ENCODE measurements at regions not wholly inside any gene's neighbourhood (a gene's known extent, or its start where the extent isn't known, plus 50 kb on each side); places are given as distances from the start of the nearest gene placed in this dataset.

- no peak for TF ChIP-seq CTCF (conservative IDR thresholded peaks at IDR 0.05; ENCODE audit: low read depth, low read length)
- TF ChIP-seq RCOR1 (IDR thresholded peaks at IDR 0.05; ENCODE audit: insufficient replicate concordance, low read length): no peak
- TF ChIP-seq POLR2A (IDR thresholded peaks at IDR 0.05; ENCODE audit: low read depth, low read length): no peak
- TF ChIP-seq CEBPB (IDR thresholded peaks at IDR 0.05; ENCODE audit: low read depth, low read length): no peak
- no peak for TF ChIP-seq USF2 (IDR thresholded peaks at IDR 0.05; ENCODE audit: low read depth, low read length)
- TF ChIP-seq RAD21 (IDR thresholded peaks at IDR 0.05; ENCODE audit: low read length): no peak
- TF ChIP-seq SMC3 (IDR thresholded peaks at IDR 0.05; ENCODE audit: low read depth, low read length): no peak
- TF ChIP-seq BHLHE40 (IDR thresholded peaks at IDR 0.05; ENCODE audit: low read depth, low read length): no peak
Observed at GRCh38 chr13:73413656-73414055, 354.9 kb downstream of the KLF5 start.
